HEK293 (cell line): ENCODE measurements at regions not wholly inside any gene's neighbourhood (a gene's known extent, or its start where the extent isn't known, plus 50 kb on each side); places are given as distances from the start of the nearest gene placed in this dataset.

ENCODE experiments used
- CTCF ChIA-PET: fragments of 350-600 bp; formaldehyde crosslinking; extraction: SDS; loops from one replicate; lab custom pipeline; 2021; ENCODE audit warnings: antibody characterized with exemption; lab: Yijun Ruan, JAX
- POLR2A ChIA-PET: fragments of 300-600 bp; formaldehyde crosslinking; extraction: SDS; loops from one replicate; lab custom pipeline; 2020; ENCODE audit warnings: antibody characterized with exemption, inconsistent platforms; lab: Yijun Ruan, JAX
- H3K27ac ChIP-seq: fragments of 200-500 bp; sonication (Bioruptor generic); 2 replicates; pipeline ENCODE4 v1.5.1; 2014; ENCODE audit warnings: low read depth, low read length, control low read depth, inconsistent platforms; ENCODE audit errors: extremely low read depth
- H3K36me3 ChIP-seq, 2 experiments: fragments of 200-500 bp in 1 of 2; sonication (Bioruptor generic) in 1 of 2; 1 replicate in 1 of 2; 2 replicates in 1 of 2; pipeline ENCODE4 v1.5.1; 2014 to 2017; ENCODE audit warnings: inconsistent platforms in 2 of 2, low read length in 2 of 2; ENCODE audit not compliant: control insufficient read depth in 2 of 2, insufficient read depth in 1 of 2
- H3K4me1 ChIP-seq: fragments of 200-500 bp; sonication (Bioruptor generic); 2 replicates; pipeline ENCODE4 v1.5.1; 2014; ENCODE audit warnings: mild to moderate bottlenecking, low read length, inconsistent platforms; ENCODE audit not compliant: control insufficient read depth, insufficient read depth
- H3K4me3 ChIP-seq: 2 replicates; pipeline ENCODE4 v1.5.1; 2011; ENCODE audit warnings: low read depth, mild to moderate bottlenecking, control low read depth, low read length, moderate library complexity
- H3K9me3 ChIP-seq: fragments of 200-500 bp; sonication (Bioruptor generic); 2 replicates; pipeline ENCODE4 v1.5.1; 2014; ENCODE audit warnings: low read depth, low read length, inconsistent platforms; ENCODE audit not compliant: control insufficient read depth, insufficient read depth
- EGR2 ChIP-seq: fragments of 450-650 bp; formaldehyde crosslinking; IDR thresholded peaks from 2 replicates; pipeline ENCODE4 v1.5.1; 2016; ENCODE audit warnings: low read depth, missing biosample characterization, missing genetic modification characterization
- HOXA7 ChIP-seq: sonication (generic); formaldehyde crosslinking; IDR thresholded peaks from 2 replicates; pipeline ENCODE4 v1.8.1; 2022; ENCODE audit warnings: missing genetic modification reagents, borderline replicate concordance
- KLF10 ChIP-seq: fragments of 450-650 bp; IDR thresholded peaks from 2 replicates; pipeline ENCODE4 v1.5.1; 2018; ENCODE audit warnings: missing biosample characterization, mild to moderate bottlenecking, missing genetic modification characterization
- KLF16 ChIP-seq: fragments of 450-650 bp; formaldehyde crosslinking; IDR thresholded peaks from 2 replicates; pipeline ENCODE4 v1.5.1; 2017; ENCODE audit warnings: missing biosample characterization, missing genetic modification characterization
- KLF7 ChIP-seq: fragments of 450-650 bp; formaldehyde crosslinking; IDR thresholded peaks from 2 replicates; pipeline ENCODE4 v1.5.1; 2016; ENCODE audit warnings: missing biosample characterization, missing genetic modification characterization, borderline replicate concordance
- PRDM2 ChIP-seq: fragments of 450-650 bp; formaldehyde crosslinking; IDR thresholded peaks from 2 replicates; pipeline ENCODE4 v1.5.1; 2016; ENCODE audit warnings: missing biosample characterization, missing genetic modification characterization, borderline replicate concordance
- ZBTB17 ChIP-seq: fragments of 450-650 bp; formaldehyde crosslinking; IDR thresholded peaks from 2 replicates; pipeline ENCODE4 v1.5.1; 2016; ENCODE audit warnings: missing biosample characterization, missing genetic modification characterization
- ZBTB20 ChIP-seq: fragments of 450-650 bp; formaldehyde crosslinking; IDR thresholded peaks from 2 replicates; pipeline ENCODE4 v1.5.1; 2016; ENCODE audit warnings: missing biosample characterization, missing genetic modification characterization
- ZBTB48 ChIP-seq: fragments of 450-650 bp; formaldehyde crosslinking; IDR thresholded peaks from 2 replicates; pipeline ENCODE4 v1.5.1; 2016; ENCODE audit warnings: missing biosample characterization, missing genetic modification characterization
- ZFP41 ChIP-seq: fragments of 450-650 bp; formaldehyde crosslinking; IDR thresholded peaks from 2 replicates; pipeline ENCODE4 v1.5.1; 2016; ENCODE audit warnings: missing biosample characterization, missing genetic modification characterization, borderline replicate concordance
- ZNF121 ChIP-seq: fragments of 450-650 bp; formaldehyde crosslinking; IDR thresholded peaks from 2 replicates; pipeline ENCODE4 v1.5.1; 2016; ENCODE audit warnings: missing biosample characterization, missing genetic modification characterization
- ZNF214 ChIP-seq: fragments of 450-650 bp; formaldehyde crosslinking; IDR thresholded peaks from 2 replicates; pipeline ENCODE4 v1.5.1; 2017; ENCODE audit warnings: missing biosample characterization, mild to moderate bottlenecking, missing genetic modification characterization, borderline replicate concordance
- ZNF221 ChIP-seq: fragments of 450-650 bp; formaldehyde crosslinking; IDR thresholded peaks from 2 replicates; pipeline ENCODE4 v1.5.1; 2017; ENCODE audit warnings: missing biosample characterization, missing genetic modification characterization, borderline replicate concordance
- ZNF366 ChIP-seq: fragments of 450-650 bp; formaldehyde crosslinking; conservative IDR thresholded peaks from 2 replicates; pipeline ENCODE4 v1.5.1; 2016; ENCODE audit warnings: missing biosample characterization, missing genetic modification characterization
- ZNF433 ChIP-seq: fragments of 450-650 bp; formaldehyde crosslinking; IDR thresholded peaks from 2 replicates; pipeline ENCODE4 v1.5.1; 2016; ENCODE audit warnings: missing biosample characterization, missing genetic modification characterization, low read depth
- ZNF449 ChIP-seq: fragments of 450-650 bp; formaldehyde crosslinking; IDR thresholded peaks from 2 replicates; pipeline ENCODE4 v1.5.1; 2017; ENCODE audit warnings: missing biosample characterization, mild to moderate bottlenecking, missing genetic modification characterization, moderate library complexity
- ZNF529 ChIP-seq: fragments of 450-650 bp; formaldehyde crosslinking; IDR thresholded peaks from 2 replicates; pipeline ENCODE4 v1.5.1; 2017; ENCODE audit warnings: missing genetic modification characterization, missing biosample characterization; ENCODE audit not compliant: insufficient replicate concordance
- ZNF549 ChIP-seq: fragments of 450-650 bp; IDR thresholded peaks from 2 replicates; pipeline ENCODE4 v1.5.1; 2018; ENCODE audit warnings: missing biosample characterization, missing genetic modification characterization, mild to moderate bottlenecking, inconsistent platforms, moderate library complexity
- ZNF596 ChIP-seq: fragments of 450-650 bp; IDR thresholded peaks from 2 replicates; pipeline ENCODE4 v1.5.0; 2018; ENCODE audit warnings: missing biosample characterization, mild to moderate bottlenecking, missing genetic modification characterization, moderate library complexity
- ZNF610 ChIP-seq: fragments of 450-650 bp; formaldehyde crosslinking; IDR thresholded peaks from 2 replicates; pipeline ENCODE4 v1.5.1; 2016; ENCODE audit warnings: missing biosample characterization, missing genetic modification characterization, borderline replicate concordance
- ZNF701 ChIP-seq: fragments of 450-650 bp; formaldehyde crosslinking; IDR thresholded peaks from 2 replicates; pipeline ENCODE4 v1.5.1; 2016; ENCODE audit warnings: missing biosample characterization, missing genetic modification characterization
- ZNF768 ChIP-seq: fragments of 450-650 bp; formaldehyde crosslinking; IDR thresholded peaks from 2 replicates; pipeline ENCODE4 v1.5.1; 2018; ENCODE audit warnings: missing biosample characterization, mild to moderate bottlenecking, missing genetic modification characterization

GRCh38 chr3:178072391-178073305 is 463.6 kb upstream of the KCNMB2 start:
- CTCF ChIA-PET: no interaction called here
- Histone ChIP-seq H3K36me3 (no peaks in the 10 kb centered on the region), H3K9me3 (no peaks in the 10 kb centered on the region), H3K27ac (no peak overlapping the region), H3K4me3 (no peak overlapping the region), H3K4me1 (no peaks in the 10 kb centered on the region)
- POLR2A ChIA-PET: no interaction called here
- no peak for TF ChIP-seq ZNF449 (tag by site-specific recombination)
- TF ChIP-seq ZBTB20 (tag by site-specific recombination): no peak
- no peak for TF ChIP-seq KLF10 (tag by site-specific recombination)
- no peak for TF ChIP-seq ZNF366
- no peak for TF ChIP-seq ZNF768 (tag by site-specific recombination)
- no peak for TF ChIP-seq PRDM2 (tag by site-specific recombination)
- no peak for TF ChIP-seq ZNF214 (tag by site-specific recombination)
- no peak for TF ChIP-seq ZFP41 (tag by site-specific recombination)
- no peak for TF ChIP-seq ZNF221
- no peak for TF ChIP-seq ZNF549
- TF ChIP-seq ZBTB17 (tag by site-specific recombination): no peak

GRCh38 chr3:178073366-178073765 is 462.9 kb upstream of the KCNMB2 start:
- TF ChIP-seq ZNF121 (tag by site-specific recombination) (no peak), KLF16 (tag by site-specific recombination) (no peak), ZNF529 (tag by site-specific recombination) (no peak), EGR2 (tag by site-specific recombination) (no peak), KLF7 (no peak), HOXA7 (CRISPR knock-in tag) (no peak), ZBTB48 (tag by site-specific recombination) (no peak), ZNF701 (no peak), ZNF433 (tag by site-specific recombination) (no peak), ZNF610 (tag by site-specific recombination) (no peak), KLF10 (tag by site-specific recombination) (no peak), ZNF596 (no peak)
- no peaks in the 10 kb centered on the region for H3K36me3 ChIP-seq
- no peaks in the 10 kb centered on the region for H3K4me1 ChIP-seq
- no peaks in the 10 kb centered on the region for H3K9me3 ChIP-seq
- ChIA-PET POLR2A (no interaction called here), CTCF (no interaction called here)
- no peak overlapping the region for H3K4me3 ChIP-seq
- H3K27ac ChIP-seq: no peak overlapping the region
